GM23338 (cell line): ENCODE measurements at regions not wholly inside any gene's neighbourhood (a gene's known extent, or its start where the extent isn't known, plus 50 kb on each side); places are given as distances from the start of the nearest gene placed in this dataset.

ENCODE experiments used
- CREB1 ChIP-seq: fragments of 250-450 bp; sonication (Bioruptor Pico); IDR thresholded peaks from 2 replicates; pipeline ENCODE4 v1.5.0; 2020; ENCODE audit warnings: low read depth, mild to moderate bottlenecking, moderate library complexity
- EZH2 ChIP-seq: fragments of 200-600 bp; sonication (generic); IDR thresholded peaks from one replicate; pipeline ENCODE4 v1.8.0; 2017; ENCODE audit warnings: antibody characterized with exemption, mild to moderate bottlenecking, low read depth; ENCODE audit not compliant: unreplicated experiment
- EZH2phosphoT487 ChIP-seq: fragments of 200-600 bp; sonication (generic); IDR thresholded peaks from one replicate; pipeline ENCODE4 v1.8.1; 2018; ENCODE audit warnings: antibody characterized with exemption; ENCODE audit not compliant: unreplicated experiment
- JUNB ChIP-seq: IDR thresholded peaks from one replicate; pipeline ENCODE4 v1.6.1; 2016; ENCODE audit warnings: antibody characterized with exemption; ENCODE audit not compliant: unreplicated experiment
- NANOG ChIP-seq: IDR thresholded peaks from 2 replicates; pipeline ENCODE4 v1.6.1; 2016; ENCODE audit warnings: antibody characterized with exemption, borderline replicate concordance
- POLR2AphosphoS5 ChIP-seq: IDR thresholded peaks from 2 replicates; pipeline ENCODE4 v1.6.1; 2016; ENCODE audit warnings: antibody characterized with exemption, low read depth
- STAT1 ChIP-seq: IDR thresholded peaks from one replicate; pipeline ENCODE4 v1.6.1; 2016; ENCODE audit warnings: antibody characterized with exemption; ENCODE audit not compliant: unreplicated experiment
- ZNF114 ChIP-seq: fragments of 250-450 bp; sonication (Bioruptor Pico); IDR thresholded peaks from 2 replicates; pipeline ENCODE4 v1.5.0; 2020; ENCODE audit warnings: mild to moderate bottlenecking, moderate library complexity
- ZNF331 ChIP-seq: fragments of 250-450 bp; sonication (Bioruptor Pico); IDR thresholded peaks from 2 replicates; pipeline ENCODE4 v1.5.0; 2020; ENCODE audit warnings: low read depth, mild to moderate bottlenecking, moderate library complexity
- TF ChIP-seq, protein P1 (sequence below), 2 experiments: fragments of 200-600 bp in 1 of 2; sonication (generic) in 1 of 2; conservative IDR thresholded peaks; 2 replicates each; pipeline versions ENCODE4 v1.5.1 to v1.6.1; 2016 to 2017; ENCODE audit warnings: antibody characterized with exemption in 2 of 2, low read depth in 2 of 2, mild to moderate bottlenecking in 2 of 2, moderate library complexity in 1 of 2
- TF ChIP-seq, protein P2 (sequence below): IDR thresholded peaks from one replicate; pipeline ENCODE4 v1.6.1; 2018; ENCODE audit warnings: antibody characterized with exemption; ENCODE audit not compliant: unreplicated experiment
- TF ChIP-seq, protein P3 (sequence below): IDR thresholded peaks from 2 replicates; pipeline ENCODE4 v1.6.1; 2016; ENCODE audit warnings: antibody characterized with exemption
- TF ChIP-seq, protein P4 (sequence below): fragments of 250-450 bp; sonication (Bioruptor Pico); IDR thresholded peaks from 2 replicates; pipeline ENCODE4 v1.5.0; 2020; ENCODE audit warnings: mild to moderate bottlenecking, moderate library complexity

DNA sequence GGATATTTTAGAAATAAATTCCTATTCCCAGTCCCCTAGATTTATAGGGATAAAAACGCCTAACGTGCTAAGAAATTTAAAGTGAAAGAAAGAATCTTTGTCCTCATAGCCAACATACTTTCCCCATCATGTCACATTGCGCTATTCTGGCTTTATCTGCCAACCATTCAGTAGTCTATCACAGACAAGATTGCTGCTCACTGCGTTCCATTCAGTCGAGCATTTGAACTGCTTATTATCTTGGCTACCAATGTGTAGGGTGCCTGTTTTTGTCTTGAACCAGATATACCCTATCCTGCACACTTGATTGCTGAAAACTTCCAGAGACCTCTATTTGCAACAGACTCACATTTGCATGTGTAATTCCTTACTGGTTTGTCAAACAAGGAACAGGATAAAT is 751.5 kb downstream of the EPHA7 start:
- TF ChIP-seq, protein P1, sequence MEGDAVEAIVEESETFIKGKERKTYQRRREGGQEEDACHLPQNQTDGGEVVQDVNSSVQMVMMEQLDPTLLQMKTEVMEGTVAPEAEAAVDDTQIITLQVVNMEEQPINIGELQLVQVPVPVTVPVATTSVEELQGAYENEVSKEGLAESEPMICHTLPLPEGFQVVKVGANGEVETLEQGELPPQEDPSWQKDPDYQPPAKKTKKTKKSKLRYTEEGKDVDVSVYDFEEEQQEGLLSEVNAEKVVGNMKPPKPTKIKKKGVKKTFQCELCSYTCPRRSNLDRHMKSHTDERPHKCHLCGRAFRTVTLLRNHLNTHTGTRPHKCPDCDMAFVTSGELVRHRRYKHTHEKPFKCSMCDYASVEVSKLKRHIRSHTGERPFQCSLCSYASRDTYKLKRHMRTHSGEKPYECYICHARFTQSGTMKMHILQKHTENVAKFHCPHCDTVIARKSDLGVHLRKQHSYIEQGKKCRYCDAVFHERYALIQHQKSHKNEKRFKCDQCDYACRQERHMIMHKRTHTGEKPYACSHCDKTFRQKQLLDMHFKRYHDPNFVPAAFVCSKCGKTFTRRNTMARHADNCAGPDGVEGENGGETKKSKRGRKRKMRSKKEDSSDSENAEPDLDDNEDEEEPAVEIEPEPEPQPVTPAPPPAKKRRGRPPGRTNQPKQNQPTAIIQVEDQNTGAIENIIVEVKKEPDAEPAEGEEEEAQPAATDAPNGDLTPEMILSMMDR (conservative IDR thresholded peaks at IDR 0.05; ENCODE audit: low read depth in 2 of 2) = no peak
- TF ChIP-seq POLR2AphosphoS5 (no peak), EZH2phosphoT487 (no peak), JUNB (no peak), EZH2 (no peak), STAT1 (no peak), NANOG (no peak), CREB1 (no peak), ZNF331 (CRISPR knock-in tag) (no peak), ZNF114 (CRISPR knock-in tag) (no peak)
- TF ChIP-seq, protein P2, sequence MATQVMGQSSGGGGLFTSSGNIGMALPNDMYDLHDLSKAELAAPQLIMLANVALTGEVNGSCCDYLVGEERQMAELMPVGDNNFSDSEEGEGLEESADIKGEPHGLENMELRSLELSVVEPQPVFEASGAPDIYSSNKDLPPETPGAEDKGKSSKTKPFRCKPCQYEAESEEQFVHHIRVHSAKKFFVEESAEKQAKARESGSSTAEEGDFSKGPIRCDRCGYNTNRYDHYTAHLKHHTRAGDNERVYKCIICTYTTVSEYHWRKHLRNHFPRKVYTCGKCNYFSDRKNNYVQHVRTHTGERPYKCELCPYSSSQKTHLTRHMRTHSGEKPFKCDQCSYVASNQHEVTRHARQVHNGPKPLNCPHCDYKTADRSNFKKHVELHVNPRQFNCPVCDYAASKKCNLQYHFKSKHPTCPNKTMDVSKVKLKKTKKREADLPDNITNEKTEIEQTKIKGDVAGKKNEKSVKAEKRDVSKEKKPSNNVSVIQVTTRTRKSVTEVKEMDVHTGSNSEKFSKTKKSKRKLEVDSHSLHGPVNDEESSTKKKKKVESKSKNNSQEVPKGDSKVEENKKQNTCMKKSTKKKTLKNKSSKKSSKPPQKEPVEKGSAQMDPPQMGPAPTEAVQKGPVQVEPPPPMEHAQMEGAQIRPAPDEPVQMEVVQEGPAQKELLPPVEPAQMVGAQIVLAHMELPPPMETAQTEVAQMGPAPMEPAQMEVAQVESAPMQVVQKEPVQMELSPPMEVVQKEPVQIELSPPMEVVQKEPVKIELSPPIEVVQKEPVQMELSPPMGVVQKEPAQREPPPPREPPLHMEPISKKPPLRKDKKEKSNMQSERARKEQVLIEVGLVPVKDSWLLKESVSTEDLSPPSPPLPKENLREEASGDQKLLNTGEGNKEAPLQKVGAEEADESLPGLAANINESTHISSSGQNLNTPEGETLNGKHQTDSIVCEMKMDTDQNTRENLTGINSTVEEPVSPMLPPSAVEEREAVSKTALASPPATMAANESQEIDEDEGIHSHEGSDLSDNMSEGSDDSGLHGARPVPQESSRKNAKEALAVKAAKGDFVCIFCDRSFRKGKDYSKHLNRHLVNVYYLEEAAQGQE = no peak
- TF ChIP-seq, protein P3, sequence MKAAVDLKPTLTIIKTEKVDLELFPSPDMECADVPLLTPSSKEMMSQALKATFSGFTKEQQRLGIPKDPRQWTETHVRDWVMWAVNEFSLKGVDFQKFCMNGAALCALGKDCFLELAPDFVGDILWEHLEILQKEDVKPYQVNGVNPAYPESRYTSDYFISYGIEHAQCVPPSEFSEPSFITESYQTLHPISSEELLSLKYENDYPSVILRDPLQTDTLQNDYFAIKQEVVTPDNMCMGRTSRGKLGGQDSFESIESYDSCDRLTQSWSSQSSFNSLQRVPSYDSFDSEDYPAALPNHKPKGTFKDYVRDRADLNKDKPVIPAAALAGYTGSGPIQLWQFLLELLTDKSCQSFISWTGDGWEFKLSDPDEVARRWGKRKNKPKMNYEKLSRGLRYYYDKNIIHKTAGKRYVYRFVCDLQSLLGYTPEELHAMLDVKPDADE = no peak
- TF ChIP-seq, protein P4, sequence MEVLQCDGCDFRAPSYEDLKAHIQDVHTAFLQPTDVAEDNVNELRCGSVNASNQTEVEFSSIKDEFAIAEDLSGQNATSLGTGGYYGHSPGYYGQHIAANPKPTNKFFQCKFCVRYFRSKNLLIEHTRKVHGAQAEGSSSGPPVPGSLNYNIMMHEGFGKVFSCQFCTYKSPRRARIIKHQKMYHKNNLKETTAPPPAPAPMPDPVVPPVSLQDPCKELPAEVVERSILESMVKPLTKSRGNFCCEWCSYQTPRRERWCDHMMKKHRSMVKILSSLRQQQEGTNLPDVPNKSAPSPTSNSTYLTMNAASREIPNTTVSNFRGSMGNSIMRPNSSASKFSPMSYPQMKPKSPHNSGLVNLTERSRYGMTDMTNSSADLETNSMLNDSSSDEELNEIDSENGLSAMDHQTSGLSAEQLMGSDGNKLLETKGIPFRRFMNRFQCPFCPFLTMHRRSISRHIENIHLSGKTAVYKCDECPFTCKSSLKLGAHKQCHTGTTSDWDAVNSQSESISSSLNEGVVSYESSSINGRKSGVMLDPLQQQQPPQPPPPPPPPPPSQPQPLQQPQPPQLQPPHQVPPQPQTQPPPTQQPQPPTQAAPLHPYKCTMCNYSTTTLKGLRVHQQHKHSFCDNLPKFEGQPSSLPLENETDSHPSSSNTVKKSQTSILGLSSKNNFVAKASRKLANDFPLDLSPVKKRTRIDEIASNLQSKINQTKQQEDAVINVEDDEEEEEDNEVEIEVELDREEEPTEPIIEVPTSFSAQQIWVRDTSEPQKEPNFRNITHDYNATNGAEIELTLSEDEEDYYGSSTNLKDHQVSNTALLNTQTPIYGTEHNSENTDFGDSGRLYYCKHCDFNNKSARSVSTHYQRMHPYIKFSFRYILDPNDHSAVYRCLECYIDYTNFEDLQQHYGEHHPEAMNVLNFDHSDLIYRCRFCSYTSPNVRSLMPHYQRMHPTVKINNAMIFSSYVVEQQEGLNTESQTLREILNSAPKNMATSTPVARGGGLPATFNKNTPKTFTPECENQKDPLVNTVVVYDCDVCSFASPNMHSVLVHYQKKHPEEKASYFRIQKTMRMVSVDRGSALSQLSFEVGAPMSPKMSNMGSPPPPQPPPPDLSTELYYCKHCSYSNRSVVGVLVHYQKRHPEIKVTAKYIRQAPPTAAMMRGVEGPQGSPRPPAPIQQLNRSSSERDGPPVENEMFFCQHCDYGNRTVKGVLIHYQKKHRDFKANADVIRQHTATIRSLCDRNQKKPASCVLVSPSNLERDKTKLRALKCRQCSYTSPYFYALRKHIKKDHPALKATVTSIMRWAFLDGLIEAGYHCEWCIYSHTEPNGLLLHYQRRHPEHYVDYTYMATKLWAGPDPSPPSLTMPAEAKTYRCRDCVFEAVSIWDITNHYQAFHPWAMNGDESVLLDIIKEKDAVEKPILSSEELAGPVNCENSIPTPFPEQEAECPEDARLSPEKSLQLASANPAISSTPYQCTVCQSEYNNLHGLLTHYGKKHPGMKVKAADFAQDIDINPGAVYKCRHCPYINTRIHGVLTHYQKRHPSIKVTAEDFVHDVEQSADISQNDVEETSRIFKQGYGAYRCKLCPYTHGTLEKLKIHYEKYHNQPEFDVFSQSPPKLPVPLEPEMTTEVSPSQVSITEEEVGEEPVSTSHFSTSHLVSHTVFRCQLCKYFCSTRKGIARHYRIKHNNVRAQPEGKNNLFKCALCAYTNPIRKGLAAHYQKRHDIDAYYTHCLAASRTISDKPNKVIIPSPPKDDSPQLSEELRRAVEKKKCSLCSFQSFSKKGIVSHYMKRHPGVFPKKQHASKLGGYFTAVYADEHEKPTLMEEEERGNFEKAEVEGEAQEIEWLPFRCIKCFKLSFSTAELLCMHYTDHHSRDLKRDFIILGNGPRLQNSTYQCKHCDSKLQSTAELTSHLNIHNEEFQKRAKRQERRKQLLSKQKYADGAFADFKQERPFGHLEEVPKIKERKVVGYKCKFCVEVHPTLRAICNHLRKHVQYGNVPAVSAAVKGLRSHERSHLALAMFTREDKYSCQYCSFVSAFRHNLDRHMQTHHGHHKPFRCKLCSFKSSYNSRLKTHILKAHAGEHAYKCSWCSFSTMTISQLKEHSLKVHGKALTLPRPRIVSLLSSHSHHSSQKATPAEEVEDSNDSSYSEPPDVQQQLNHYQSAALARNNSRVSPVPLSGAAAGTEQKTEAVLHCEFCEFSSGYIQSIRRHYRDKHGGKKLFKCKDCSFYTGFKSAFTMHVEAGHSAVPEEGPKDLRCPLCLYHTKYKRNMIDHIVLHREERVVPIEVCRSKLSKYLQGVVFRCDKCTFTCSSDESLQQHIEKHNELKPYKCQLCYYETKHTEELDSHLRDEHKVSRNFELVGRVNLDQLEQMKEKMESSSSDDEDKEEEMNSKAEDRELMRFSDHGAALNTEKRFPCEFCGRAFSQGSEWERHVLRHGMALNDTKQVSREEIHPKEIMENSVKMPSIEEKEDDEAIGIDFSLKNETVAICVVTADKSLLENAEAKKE (CRISPR knock-in tag) = no peak
